Inflammatory macrophage treated with lipopolysaccharide for 1 hour (primary cell): ENCODE measurements at regions not wholly inside any gene's neighbourhood (a gene's known extent, or its start where the extent isn't known, plus 50 kb on each side); places are given as distances from the start of the nearest gene placed in this dataset.
"Not testable (repeated sequence)": the region's sequence is repeated elsewhere in the genome, so short reads cannot be mapped to it uniquely, and the experiment has no call there.

Experiments used
- DNase-seq, 2 donors: peaks; one replicate each; pipeline ENCODE4 v3.0.0-alpha.2; 2020 to 2022

- no peak for DNase-seq
Measured at GRCh38 chr5:164317676-164318075, 812.3 kb downstream of the MAT2B start.

- no peak for DNase-seq
Measured at GRCh38 chr5:164319161-164319560, 813.7 kb downstream of the MAT2B start.

GRCh38 chr5:164324239-164324638 lies 818.8 kb downstream of the MAT2B start:
- DNase-seq = no peak

GRCh38 chr5:164326219-164326618 lies 820.8 kb downstream of the MAT2B start:
- DNase-seq = no peak

GRCh38 chr5:164327166-164327565 lies 821.7 kb downstream of the MAT2B start:
- not testable (repeated sequence) for DNase-seq

- DNase-seq = no peak
Measured at GRCh38 chr5:164332349-164333196, 827.2 kb downstream of the MAT2B start.

- DNase-seq = peak in 1 of 2 donors; percentile 11
Measured at GRCh38 chr5:164335837-164336236, 830.4 kb downstream of the MAT2B start.

- DNase-seq = no peak
Measured at GRCh38 chr5:164336276-164336675, 830.9 kb downstream of the MAT2B start.

- DNase-seq = no peak
Measured at GRCh38 chr5:164336906-164337305, 831.5 kb downstream of the MAT2B start.

GRCh38 chr5:164341056-164341619 lies 835.7 kb downstream of the MAT2B start:
- DNase-seq = no peak

- DNase-seq = no peak
Measured at GRCh38 chr5:164345173-164345849, 839.9 kb downstream of the MAT2B start.

- no peak for DNase-seq
Measured at GRCh38 chr5:164345853-164346252, 840.4 kb downstream of the MAT2B start.

- no peak for DNase-seq
Measured at GRCh38 chr5:164346785-164347630, 841.6 kb downstream of the MAT2B start.

- no peak for DNase-seq
Measured at GRCh38 chr5:164350236-164350635, 844.8 kb downstream of the MAT2B start.

- DNase-seq = no peak
Measured at GRCh38 chr5:164351245-164351834, 845.9 kb downstream of the MAT2B start.

GRCh38 chr5:164352695-164353094 lies 847.3 kb downstream of the MAT2B start:
- DNase-seq = no peak

GRCh38 chr5:164353155-164353554 lies 847.7 kb downstream of the MAT2B start:
- no peak for DNase-seq

- peak in 1 of 2 donors; percentile 11 for DNase-seq
Measured at GRCh38 chr5:164354139-164354751, 848.8 kb downstream of the MAT2B start.

GRCh38 chr5:164355267-164355830 lies 849.9 kb downstream of the MAT2B start:
- DNase-seq = no peak

- peak in 1 of 2 donors; percentile 29 for DNase-seq
Measured at GRCh38 chr5:164356790-164357189, 851.4 kb downstream of the MAT2B start.

- peak; percentile 20 to 62 for DNase-seq
Measured at GRCh38 chr5:164357395-164358033, 852.1 kb downstream of the MAT2B start.
